ENCODE measurements at regions not wholly inside any gene's neighbourhood (a gene's known extent, or its start where the extent isn't known, plus 50 kb on each side); places are given as distances from the start of the nearest gene placed in this dataset.
"Not testable (repeated sequence)": the region's sequence is repeated elsewhere in the genome, so short reads cannot be mapped to it uniquely, and the experiment has no call there.

- Mint-ChIP-seq H3K4me1 (no peaks in the 10 kb centered on the region), H3K27ac (no peak overlapping the region), H3K27me3 (ENCODE audit: low read depth, poor library complexity) (peaks cover 12% of the 10 kb centered on the region), H3K36me3 (ENCODE audit: low read depth) (peaks cover 3% of the 10 kb centered on the region), H3K4me3 (no peak overlapping the region), H3K9me3 (peaks cover 26% of the 10 kb centered on the region)
- TF ChIP-seq, protein P1, sequence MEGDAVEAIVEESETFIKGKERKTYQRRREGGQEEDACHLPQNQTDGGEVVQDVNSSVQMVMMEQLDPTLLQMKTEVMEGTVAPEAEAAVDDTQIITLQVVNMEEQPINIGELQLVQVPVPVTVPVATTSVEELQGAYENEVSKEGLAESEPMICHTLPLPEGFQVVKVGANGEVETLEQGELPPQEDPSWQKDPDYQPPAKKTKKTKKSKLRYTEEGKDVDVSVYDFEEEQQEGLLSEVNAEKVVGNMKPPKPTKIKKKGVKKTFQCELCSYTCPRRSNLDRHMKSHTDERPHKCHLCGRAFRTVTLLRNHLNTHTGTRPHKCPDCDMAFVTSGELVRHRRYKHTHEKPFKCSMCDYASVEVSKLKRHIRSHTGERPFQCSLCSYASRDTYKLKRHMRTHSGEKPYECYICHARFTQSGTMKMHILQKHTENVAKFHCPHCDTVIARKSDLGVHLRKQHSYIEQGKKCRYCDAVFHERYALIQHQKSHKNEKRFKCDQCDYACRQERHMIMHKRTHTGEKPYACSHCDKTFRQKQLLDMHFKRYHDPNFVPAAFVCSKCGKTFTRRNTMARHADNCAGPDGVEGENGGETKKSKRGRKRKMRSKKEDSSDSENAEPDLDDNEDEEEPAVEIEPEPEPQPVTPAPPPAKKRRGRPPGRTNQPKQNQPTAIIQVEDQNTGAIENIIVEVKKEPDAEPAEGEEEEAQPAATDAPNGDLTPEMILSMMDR (IDR thresholded peaks at IDR 0.05), result no peak
- no peak for DNase-seq
Observed at GRCh38 chr13:98075048-98075447, 67.8 kb upstream of the FARP1 start.

DNA sequence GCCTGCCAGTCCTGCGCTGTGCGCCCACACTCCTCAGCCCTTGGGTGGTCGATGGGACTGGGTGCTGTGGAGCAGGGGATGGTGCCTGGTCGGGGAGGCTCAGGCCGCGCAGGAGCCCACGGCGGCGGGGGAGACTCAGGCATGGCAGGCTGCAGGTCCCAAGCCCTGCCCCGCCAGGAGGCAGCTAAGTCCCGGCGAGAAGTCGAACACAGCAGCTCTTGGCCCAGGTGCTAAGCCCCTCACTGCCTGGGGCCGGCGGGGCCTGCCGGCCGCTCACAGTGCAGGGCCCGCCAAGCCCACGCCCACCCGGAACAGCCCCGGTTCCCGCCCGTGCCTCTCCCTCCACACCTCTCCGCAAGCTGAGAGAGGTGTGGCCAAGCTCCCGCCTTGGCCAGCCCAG is 66.6 kb upstream of the FARP1 start:
- H3K4me1 Mint-ChIP-seq; H3K27ac Mint-ChIP-seq; H3K4me3 Mint-ChIP-seq; DNase-seq; H3K36me3 Mint-ChIP-seq (ENCODE audit: low read depth): not testable (repeated sequence)
- H3K27me3 Mint-ChIP-seq (ENCODE audit: low read depth, poor library complexity), result peaks cover 13% of the 10 kb centered on the region
- H3K9me3 Mint-ChIP-seq, result peaks cover 26% of the 10 kb centered on the region

GRCh38 chr13:98080280-98080679 is 62.6 kb upstream of the FARP1 start:
- Mint-ChIP-seq H3K4me1 (no peaks in the 10 kb centered on the region), H3K36me3 (ENCODE audit: low read depth) (peaks cover 3% of the 10 kb centered on the region)

GRCh38 chr13:98083507-98083906 is 59.4 kb upstream of the FARP1 start:
- peaks cover 12% of the 10 kb centered on the region for H3K9me3 Mint-ChIP-seq
- no peak overlapping the region for H3K4me3 Mint-ChIP-seq
- TF ChIP-seq, protein P1 (IDR thresholded peaks at IDR 0.05), result no peak
- H3K27ac Mint-ChIP-seq, result no peak overlapping the region
- peaks cover 3% of the 10 kb centered on the region for H3K36me3 Mint-ChIP-seq (ENCODE audit: low read depth)
- no peaks in the 10 kb centered on the region for H3K4me1 Mint-ChIP-seq
- DNase-seq, result no peak
- peaks cover 14% of the 10 kb centered on the region for H3K27me3 Mint-ChIP-seq (ENCODE audit: low read depth, poor library complexity)

More at GRCh38 chr13:98080280-98080679, 62.6 kb upstream of the FARP1 start:
- no peak overlapping the region for H3K27ac Mint-ChIP-seq
- no peak overlapping the region for H3K4me3 Mint-ChIP-seq
- no peak for DNase-seq
- H3K27me3 Mint-ChIP-seq (ENCODE audit: low read depth, poor library complexity), result peaks cover 13% of the 10 kb centered on the region
- TF ChIP-seq, protein P1 (IDR thresholded peaks at IDR 0.05), result no peak
- peaks cover 30% of the 10 kb centered on the region for H3K9me3 Mint-ChIP-seq

DNA sequence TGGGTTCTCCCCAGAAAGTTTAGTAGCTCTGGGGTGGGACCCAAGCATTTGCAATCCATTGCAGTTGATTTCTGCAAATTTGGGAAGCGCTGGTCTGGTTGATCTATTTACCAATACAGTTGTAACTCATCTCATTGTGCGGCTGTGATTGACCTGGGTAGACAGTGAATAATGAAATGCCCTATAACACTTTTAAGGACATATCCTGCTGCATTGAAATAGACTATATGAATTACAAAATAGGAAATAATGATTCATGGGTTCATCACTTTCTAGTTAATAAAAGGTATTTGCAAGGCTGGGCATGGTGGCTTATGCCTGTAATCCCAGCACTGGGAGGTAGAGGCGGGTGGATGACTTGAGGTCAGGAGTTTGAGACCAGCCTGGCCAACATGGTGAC is 59.0 kb upstream of the FARP1 start:
- H3K27me3 Mint-ChIP-seq (ENCODE audit: low read depth, poor library complexity), result peaks cover 14% of the 10 kb centered on the region
- H3K27ac Mint-ChIP-seq, result no peak overlapping the region

DNA sequence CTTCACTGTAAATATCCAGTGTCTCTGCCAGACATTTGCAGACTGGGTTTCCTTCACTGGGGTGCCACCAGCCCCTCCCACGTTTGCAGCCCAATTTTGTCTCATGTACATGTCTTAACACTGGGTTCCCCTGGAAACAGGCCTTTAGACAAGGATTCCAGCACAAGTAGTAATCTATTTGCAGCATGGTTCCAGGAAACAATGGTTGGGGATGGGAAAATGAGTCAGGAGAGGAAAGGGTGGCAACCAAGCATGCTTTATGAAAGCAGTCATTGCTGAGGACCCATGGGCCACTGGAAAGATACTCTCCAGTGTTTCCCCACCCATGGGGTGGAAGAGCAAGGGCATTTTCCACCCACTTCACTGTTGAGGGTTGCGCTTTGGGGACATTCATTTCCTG is 53.6 kb upstream of the FARP1 start:
- Mint-ChIP-seq H3K4me3 (no peak overlapping the region), H3K27me3 (ENCODE audit: low read depth, poor library complexity) (peaks cover 12% of the 10 kb centered on the region), H3K4me1 (no peaks in the 10 kb centered on the region), H3K36me3 (ENCODE audit: low read depth) (peaks cover 9% of the 10 kb centered on the region), H3K9me3 (peaks cover 46% of the 10 kb centered on the region), H3K27ac (no peak overlapping the region)
- TF ChIP-seq, protein P1 (IDR thresholded peaks at IDR 0.05), result no peak
- DNase-seq, result no peak

More for the DNA sequence above, 59.0 kb upstream of the FARP1 start:
- Mint-ChIP-seq H3K36me3 (ENCODE audit: low read depth) (peaks cover 1% of the 10 kb centered on the region), H3K4me3 (no peak overlapping the region), H3K9me3 (peaks cover 8% of the 10 kb centered on the region), H3K4me1 (no peaks in the 10 kb centered on the region)
- no peak for DNase-seq
- TF ChIP-seq, protein P1 (IDR thresholded peaks at IDR 0.05), result no peak

Measured in nephron progenitor cell (in vitro differentiated cells).